ENCODE measurements at regions not wholly inside any gene's neighbourhood (a gene's known extent, or its start where the extent isn't known, plus 50 kb on each side); places are given as distances from the start of the nearest gene placed in this dataset.
A peak's percentile ranks its signal among the peaks of the same experiment; 100 is the strongest.
"Not testable (repeated sequence)": the region's sequence is repeated elsewhere in the genome, so short reads cannot be mapped to it uniquely, and the experiment has no call there.

GRCh38 chr2:12539776-12540562 lies 176.8 kb upstream of the TRIB2 start:
- intact Hi-C loops (cut with DNase I) = loop anchor here in 1 of 2 donors (10.0 kb wide), 1 partner anchor 175 kb away; the partner anchor contains the start of gene TRIB2
- no peak for DNase-seq
- peak; percentile 18 to 40 for ATAC-seq

DNA sequence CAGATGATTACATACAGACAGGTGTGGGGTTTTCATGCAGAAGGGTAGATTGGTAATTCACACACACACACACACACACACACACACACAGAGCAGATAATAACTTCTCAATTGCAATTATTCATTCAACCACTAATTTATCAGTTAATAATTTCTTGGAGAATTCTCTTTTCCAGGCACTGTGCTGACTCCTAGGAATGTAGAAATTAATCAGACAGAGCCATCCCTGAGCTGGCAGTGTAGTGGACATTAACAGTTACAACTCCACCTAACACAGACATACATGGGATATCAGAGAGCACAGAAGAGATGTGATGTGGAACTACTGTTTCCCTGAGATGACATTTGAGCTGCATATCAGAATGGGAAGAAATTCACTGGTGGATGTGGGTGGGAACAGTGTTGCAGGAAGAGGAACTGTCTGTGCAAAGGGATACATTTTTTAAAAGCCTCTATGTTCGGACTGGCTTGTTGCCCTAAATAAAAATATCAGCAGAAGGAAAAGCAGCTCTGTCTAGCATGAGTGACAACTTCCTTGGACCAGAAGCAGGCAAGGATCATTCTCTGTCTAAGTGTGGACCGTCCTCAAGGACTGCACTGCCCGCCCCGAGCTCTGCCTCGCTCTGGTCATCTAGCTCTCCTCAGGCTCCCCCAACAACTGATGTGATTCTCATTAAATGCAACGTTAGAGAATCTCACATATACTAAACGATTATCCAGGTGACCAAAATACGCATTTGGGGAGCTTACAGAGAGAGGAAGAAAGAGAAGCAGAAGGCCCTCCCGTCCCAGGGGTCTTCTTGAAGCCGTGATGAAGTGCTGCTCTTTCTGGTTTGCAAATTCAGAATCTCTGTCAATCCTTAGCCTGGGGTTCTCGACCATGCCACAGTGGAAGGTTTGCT lies 173.4 kb upstream of the TRIB2 start:
- intact Hi-C loops (cut with DNase I) = loop anchor here in 1 of 2 donors (10.0 kb wide), 1 partner anchor 171 kb away; the partner anchor contains the start of gene TRIB2
- ATAC-seq (peak in 1 of 2 donors; percentile 23), DNase-seq (no peak)

DNA sequence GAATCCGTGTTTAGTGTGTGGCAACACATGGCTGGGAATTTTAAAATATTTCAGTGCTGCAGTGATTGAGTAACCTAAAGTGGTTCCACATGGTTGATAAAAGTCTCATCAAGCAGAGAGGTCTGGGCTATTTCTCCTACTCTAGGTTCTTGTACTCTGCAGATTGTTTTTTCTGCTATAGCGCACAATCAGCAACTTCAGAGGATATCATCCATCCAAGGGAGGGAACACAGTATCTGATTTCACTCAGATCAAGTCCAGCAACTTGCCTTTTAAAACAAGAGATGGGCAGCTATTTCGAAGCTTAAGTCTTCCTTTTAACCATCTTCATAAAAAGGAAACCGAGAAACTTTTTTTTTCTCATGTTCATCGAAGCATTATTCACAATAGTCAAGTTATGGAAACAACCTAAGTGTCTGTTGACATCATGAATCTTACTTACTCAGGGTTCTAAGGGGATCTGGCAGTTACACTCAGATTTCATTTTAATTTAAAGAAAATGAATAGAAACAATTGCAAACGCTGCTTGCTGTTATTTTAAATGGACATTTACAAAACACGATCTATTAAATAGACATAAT lies 172.7 kb upstream of the TRIB2 start:
- DNase-seq (no peak), ATAC-seq (peak; percentile 43 to 64)
- intact Hi-C loops (cut with DNase I) = loop anchor here in 1 of 2 donors (10.0 kb wide), 1 partner anchor 171 kb away; the partner anchor contains the start of gene TRIB2

DNA sequence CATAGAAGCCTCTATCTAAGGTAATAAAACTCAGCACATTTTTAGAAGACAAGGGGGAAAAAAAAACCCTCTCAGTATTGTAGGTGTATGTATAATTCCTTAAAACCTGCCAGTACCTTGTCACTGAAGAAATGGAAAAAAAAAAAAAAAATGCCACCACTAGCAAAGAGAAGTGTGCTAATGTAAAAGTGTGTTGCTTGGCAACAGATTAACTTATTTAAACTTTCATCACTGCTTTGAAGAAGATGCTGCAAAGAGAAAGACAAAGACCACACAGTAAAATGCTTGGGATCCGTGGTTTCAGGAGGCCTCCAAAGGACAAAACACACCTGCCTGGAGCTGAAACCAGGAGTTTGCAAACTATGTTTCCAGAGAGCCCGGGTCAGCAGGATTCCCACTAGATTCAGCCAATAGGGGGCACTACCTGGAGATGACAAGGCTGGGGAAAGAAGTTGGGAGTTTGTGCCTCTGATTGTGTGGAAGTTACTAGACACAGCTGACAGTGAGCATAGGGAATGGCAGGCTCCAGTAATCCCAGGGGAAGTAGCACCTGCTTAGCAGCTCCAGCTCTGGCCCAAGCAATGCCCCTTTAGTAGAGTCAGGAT lies 169.1 kb upstream of the TRIB2 start:
- intact Hi-C loops (cut with DNase I) = loop anchor here in 1 of 2 donors (10.0 kb wide), 1 partner anchor 167 kb away; the partner anchor contains the start of gene TRIB2
- no peak for DNase-seq

DNA sequence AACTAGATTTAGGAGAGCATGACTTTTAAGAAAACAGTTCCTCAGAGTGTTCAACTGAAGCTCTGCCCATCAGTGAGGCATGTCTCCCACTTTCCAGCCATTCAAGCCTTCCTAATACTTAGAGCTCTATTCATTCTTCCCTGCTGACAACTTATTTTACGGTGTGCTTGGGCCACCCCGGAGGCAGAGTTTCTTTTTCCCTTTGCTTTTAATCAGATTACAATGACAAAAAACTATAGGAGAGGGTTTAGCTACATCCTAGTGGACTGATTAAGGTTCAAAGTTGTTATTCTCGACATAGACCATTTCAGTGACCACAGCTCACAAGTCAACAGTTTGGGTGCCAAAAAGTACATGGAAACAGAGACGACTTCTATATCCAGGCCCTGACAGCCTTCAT lies 167.8 kb upstream of the TRIB2 start:
- intact Hi-C loops (cut with DNase I) = loop anchor here in 1 of 2 donors (10.0 kb wide), 1 partner anchor 166 kb away; the partner anchor contains the start of gene TRIB2
- DNase-seq = no peak
- ATAC-seq = no peak

More for the DNA sequence above, 169.1 kb upstream of the TRIB2 start:
- no peak for ATAC-seq

GRCh38 chr2:12549641-12550040 lies 167.1 kb upstream of the TRIB2 start:
- intact Hi-C loops (cut with DNase I) = loop anchor here in 1 of 2 donors (10.0 kb wide), 1 partner anchor 165 kb away; the partner anchor contains the start of gene TRIB2
- ATAC-seq (no peak), DNase-seq (no peak)

DNA sequence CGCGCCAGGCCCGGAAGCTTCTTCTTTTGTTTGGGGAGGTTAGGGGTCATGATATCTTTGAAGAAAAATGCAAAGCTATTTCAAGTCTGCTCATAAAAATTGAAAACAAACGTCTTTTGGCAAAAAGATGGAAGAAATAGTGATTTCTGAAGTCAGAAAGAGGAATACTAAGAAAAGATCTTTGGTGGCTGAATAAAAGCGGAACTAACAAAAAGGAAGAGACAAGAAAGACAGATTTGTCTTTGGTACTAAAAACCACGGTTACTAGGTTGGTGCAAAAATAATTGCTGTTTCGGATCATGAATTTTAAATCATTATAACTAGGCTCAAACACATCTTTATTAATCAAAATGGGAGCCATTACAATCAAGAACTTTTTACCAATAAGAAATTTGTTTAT lies 164.6 kb upstream of the TRIB2 start:
- no peak for ATAC-seq
- intact Hi-C loops (cut with DNase I) = no loop called here
- DNase-seq = no peak

GRCh38 chr2:12554224-12555011 lies 162.3 kb upstream of the TRIB2 start:
- ATAC-seq (no peak), DNase-seq (no peak)
- intact Hi-C loops (cut with DNase I) = no loop called here

DNA sequence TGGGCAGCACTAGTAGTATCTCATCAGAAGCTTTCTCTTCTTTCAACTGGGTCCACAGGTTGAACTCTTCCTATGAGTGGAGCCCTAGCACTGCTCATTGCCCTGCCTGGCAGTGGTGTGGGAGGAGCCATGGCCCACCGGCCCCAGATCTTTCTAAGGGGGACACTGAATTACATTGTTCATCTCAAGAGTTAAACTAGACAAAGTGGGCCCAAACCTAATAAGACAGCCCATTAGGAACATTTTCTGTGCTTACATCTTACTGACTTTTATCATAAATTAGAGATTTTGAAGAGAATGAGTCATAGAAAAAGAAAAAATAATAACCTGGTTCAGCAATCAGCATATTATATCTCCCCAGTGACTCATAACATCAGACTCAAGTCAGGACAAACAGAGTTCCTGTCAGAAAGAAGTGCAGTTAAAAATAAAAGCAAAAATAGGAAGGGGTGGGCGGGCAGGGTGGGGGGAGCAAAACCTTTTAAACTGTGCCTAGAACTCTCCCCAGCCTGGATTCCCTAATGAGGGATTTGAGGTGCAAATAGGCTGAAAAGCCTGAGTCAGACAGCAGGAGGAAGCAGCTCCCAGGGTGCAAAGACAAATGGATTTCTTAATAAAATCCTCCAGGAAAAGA lies 161.6 kb upstream of the TRIB2 start:
- intact Hi-C loops (cut with DNase I) = no loop called here
- peak in 1 of 2 donors; percentile 87 for ATAC-seq
- DNase-seq = no peak

GRCh38 chr2:12556762-12557161 lies 160.0 kb upstream of the TRIB2 start:
- DNase-seq (no peak), ATAC-seq (no peak)
- intact Hi-C loops (cut with DNase I) = no loop called here

DNA sequence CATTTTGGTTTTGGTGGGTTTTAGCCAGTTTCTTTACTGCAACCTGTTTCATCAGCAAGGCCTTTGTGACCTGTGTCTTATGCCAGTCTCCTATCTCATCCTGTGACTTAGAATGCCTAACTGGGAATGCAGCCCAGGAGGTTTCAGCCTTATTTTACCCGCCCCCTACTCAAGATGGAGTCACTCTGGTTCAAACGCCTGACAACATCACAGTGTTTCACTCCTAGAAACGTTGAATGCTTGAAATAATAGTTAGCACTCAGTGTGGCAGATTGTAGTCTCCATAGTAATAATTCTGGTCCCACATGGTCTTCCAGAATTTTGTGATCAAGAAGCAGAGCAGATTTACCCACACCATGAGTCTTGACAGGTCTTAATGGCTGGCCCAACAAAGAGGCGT lies 159.0 kb upstream of the TRIB2 start:
- intact Hi-C loops (cut with DNase I) = no loop called here
- DNase-seq (no peak), ATAC-seq (no peak)

GRCh38 chr2:12558519-12558918 lies 158.2 kb upstream of the TRIB2 start:
- ATAC-seq (no peak), DNase-seq (no peak)
- intact Hi-C loops (cut with DNase I) = no loop called here

DNA sequence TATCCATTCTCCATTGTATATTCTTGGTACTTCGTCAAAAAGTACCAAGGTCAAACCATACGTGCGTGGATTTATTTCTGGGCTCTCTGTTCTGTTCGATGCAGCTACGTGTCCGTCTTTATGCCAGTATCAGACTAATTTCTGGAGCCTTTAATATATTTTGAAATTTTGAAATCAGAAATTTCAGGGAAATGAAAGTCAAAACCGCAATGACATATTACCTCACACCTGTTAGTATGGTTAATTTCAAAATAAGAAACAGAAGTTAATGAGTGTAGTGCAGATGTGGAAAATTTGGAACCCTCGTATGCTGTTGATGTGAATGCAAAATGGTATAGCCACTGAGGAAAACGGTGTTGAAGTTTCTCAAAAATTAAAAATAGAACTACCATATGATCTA lies 156.1 kb upstream of the TRIB2 start:
- DNase-seq (no peak), ATAC-seq (no peak)
- intact Hi-C loops (cut with DNase I) = no loop called here

- DNase-seq (no peak), ATAC-seq (no peak)
- intact Hi-C loops (cut with DNase I) = no loop called here
Measured at GRCh38 chr2:12567411-12567810, 149.3 kb upstream of the TRIB2 start.

- ATAC-seq; intact Hi-C loops (cut with DNase I); DNase-seq: not testable (repeated sequence)
Measured at GRCh38 chr2:12569510-12569909, 147.2 kb upstream of the TRIB2 start.

GRCh38 chr2:12569929-12570328 lies 146.8 kb upstream of the TRIB2 start:
- intact Hi-C loops (cut with DNase I); DNase-seq; ATAC-seq: not testable (repeated sequence)

DNA sequence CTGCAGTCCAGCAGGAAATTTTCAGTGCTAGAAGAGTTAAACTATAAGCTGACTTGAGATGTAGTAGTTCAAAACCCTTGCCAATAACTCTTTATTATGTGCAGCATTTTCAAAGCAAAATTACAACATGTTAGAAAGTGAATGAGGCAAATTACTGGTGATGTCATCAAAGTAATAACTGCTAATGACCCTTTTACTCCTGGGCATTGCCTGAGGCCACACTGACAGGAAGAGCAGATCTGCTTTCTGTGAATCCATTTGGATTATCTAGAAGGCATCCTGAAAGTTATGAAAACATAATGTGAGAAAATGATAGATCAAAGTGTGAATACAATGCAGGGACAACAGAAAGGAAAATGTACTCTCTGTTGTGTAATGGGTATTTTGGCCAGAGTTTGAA lies 139.6 kb upstream of the TRIB2 start:
- DNase-seq (no peak), ATAC-seq (no peak)
- intact Hi-C loops (cut with DNase I) = no loop called here
